ENCODE measurements at regions not wholly inside any gene's neighbourhood (a gene's known extent, or its start where the extent isn't known, plus 50 kb on each side); places are given as distances from the start of the nearest gene placed in this dataset.

DNA sequence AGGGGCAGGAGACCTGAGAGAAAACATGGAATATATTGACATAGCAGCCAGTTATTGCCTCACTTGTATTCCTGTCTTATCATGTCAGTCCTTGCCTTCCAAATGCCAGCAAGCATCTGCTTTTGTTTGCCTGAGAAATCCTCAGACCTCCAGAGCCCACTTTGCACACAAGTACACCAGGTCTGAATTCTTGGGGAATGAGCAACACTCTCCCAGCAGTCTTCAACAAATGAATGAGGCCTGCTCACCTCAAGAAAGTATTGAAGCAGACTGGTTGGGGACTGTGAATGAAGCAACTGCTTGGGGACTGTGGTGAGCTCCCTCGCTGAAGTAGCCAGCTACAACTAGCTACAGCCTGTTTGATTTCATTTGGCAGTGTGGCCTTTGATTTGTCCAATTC, 172.8 kb upstream of the SPTLC3 start:
- no peak for TF ChIP-seq EGR1 (IDR thresholded peaks at IDR 0.05)
- no peak for TF ChIP-seq CREB1 (IDR thresholded peaks at IDR 0.05; ENCODE audit: low read depth)
- TF ChIP-seq TAF1 (IDR thresholded peaks at IDR 0.05; ENCODE audit: low read depth), result no peak
- TF ChIP-seq USF1 (IDR thresholded peaks at IDR 0.05), result no peak
- TF ChIP-seq MAX (IDR thresholded peaks at IDR 0.05), result no peak
- TF ChIP-seq FOXM1 (IDR thresholded peaks at IDR 0.05; ENCODE audit: borderline replicate concordance, low read depth), result no peak
- TF ChIP-seq NFIC (IDR thresholded peaks at IDR 0.05), result no peak
- TF ChIP-seq ZBTB7A (IDR thresholded peaks at IDR 0.05; ENCODE audit: low read depth), result no peak
- no peak for TF ChIP-seq EP300 (IDR thresholded peaks at IDR 0.05; ENCODE audit: borderline replicate concordance)
- no peak for TF ChIP-seq TEAD4 (IDR thresholded peaks at IDR 0.05)
- TF ChIP-seq, protein P1, sequence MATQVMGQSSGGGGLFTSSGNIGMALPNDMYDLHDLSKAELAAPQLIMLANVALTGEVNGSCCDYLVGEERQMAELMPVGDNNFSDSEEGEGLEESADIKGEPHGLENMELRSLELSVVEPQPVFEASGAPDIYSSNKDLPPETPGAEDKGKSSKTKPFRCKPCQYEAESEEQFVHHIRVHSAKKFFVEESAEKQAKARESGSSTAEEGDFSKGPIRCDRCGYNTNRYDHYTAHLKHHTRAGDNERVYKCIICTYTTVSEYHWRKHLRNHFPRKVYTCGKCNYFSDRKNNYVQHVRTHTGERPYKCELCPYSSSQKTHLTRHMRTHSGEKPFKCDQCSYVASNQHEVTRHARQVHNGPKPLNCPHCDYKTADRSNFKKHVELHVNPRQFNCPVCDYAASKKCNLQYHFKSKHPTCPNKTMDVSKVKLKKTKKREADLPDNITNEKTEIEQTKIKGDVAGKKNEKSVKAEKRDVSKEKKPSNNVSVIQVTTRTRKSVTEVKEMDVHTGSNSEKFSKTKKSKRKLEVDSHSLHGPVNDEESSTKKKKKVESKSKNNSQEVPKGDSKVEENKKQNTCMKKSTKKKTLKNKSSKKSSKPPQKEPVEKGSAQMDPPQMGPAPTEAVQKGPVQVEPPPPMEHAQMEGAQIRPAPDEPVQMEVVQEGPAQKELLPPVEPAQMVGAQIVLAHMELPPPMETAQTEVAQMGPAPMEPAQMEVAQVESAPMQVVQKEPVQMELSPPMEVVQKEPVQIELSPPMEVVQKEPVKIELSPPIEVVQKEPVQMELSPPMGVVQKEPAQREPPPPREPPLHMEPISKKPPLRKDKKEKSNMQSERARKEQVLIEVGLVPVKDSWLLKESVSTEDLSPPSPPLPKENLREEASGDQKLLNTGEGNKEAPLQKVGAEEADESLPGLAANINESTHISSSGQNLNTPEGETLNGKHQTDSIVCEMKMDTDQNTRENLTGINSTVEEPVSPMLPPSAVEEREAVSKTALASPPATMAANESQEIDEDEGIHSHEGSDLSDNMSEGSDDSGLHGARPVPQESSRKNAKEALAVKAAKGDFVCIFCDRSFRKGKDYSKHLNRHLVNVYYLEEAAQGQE (IDR thresholded peaks at IDR 0.05; ENCODE audit: low read depth), result no peak
- TF ChIP-seq YY1 (IDR thresholded peaks at IDR 0.05; ENCODE audit: low read depth), result no peak

- TF ChIP-seq NFIC (IDR thresholded peaks at IDR 0.05) (no peak), USF1 (IDR thresholded peaks at IDR 0.05) (no peak), FOXM1 (IDR thresholded peaks at IDR 0.05; ENCODE audit: borderline replicate concordance, low read depth) (no peak), TAF1 (IDR thresholded peaks at IDR 0.05; ENCODE audit: low read depth) (no peak), TEAD4 (IDR thresholded peaks at IDR 0.05) (no peak), RAD21 (IDR thresholded peaks at IDR 0.05; ENCODE audit: low read depth) (no peak), YY1 (IDR thresholded peaks at IDR 0.05; ENCODE audit: low read depth) (no peak), EP300 (IDR thresholded peaks at IDR 0.05; ENCODE audit: borderline replicate concordance) (no peak)
- TF ChIP-seq, protein P1 (IDR thresholded peaks at IDR 0.05; ENCODE audit: low read depth), result no peak
These were observed 171.1 kb upstream of the SPTLC3 start for GRCh38 chr20:12837646-12838045.

DNA sequence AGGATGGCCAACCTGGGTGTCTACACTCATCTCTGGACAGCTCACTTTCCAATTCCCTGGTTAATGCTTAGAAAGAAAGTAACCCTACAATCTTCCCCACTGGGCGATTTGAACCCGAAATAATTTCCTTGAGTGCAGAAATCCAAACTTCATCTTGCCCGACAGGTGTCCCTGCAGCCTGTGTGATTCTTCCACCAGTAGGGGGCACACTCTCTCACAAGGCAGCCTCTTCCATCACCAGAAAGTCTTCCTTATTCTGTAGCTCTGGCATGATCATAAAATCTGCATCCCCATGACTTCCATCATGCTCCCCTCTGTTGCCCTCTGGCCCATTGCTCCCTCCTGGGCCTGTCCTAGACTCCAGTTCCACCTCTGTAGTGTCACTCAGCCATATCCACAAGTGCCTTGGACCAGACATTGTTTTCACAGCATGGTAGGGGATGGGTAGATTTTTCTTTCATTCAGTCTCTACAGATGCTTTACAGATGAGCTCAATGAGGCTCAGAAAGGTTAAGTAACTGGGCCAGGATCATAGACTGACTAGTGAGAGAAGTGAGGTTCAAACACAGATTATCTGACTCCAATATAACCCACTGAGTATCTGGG, 170.4 kb upstream of the SPTLC3 start:
- TF ChIP-seq MAX (IDR thresholded peaks at IDR 0.05), result no peak
- TF ChIP-seq RAD21 (IDR thresholded peaks at IDR 0.05; ENCODE audit: low read depth), result peak; percentile 30
- TF ChIP-seq, protein P1 (IDR thresholded peaks at IDR 0.05; ENCODE audit: low read depth), result no peak
- no peak for TF ChIP-seq NFIC (IDR thresholded peaks at IDR 0.05)

GRCh38 chr20:12847872-12848271, 160.9 kb upstream of the SPTLC3 start:
- TF ChIP-seq MAX (IDR thresholded peaks at IDR 0.05) (no peak), CREB1 (IDR thresholded peaks at IDR 0.05; ENCODE audit: low read depth) (no peak)
- TF ChIP-seq, protein P1 (IDR thresholded peaks at IDR 0.05; ENCODE audit: low read depth), result peak; percentile 89

Data from Ishikawa (cell line).